ENCODE measurements at regions not wholly inside any gene's neighbourhood (a gene's known extent, or its start where the extent isn't known, plus 50 kb on each side); places are given as distances from the start of the nearest gene placed in this dataset.

- Histone ChIP-seq H3K36me3 (ENCODE audit: control insufficient read depth in 2 of 3, insufficient read depth in 3 of 3, low read length in 3 of 3) (no peaks in the 10 kb centered on the region), H3K27me3 (ENCODE audit: control insufficient read depth, insufficient read depth, low read length) (no peaks in the 10 kb centered on the region), H3K27ac (ENCODE audit: low read depth in 2 of 2, low read length in 2 of 2) (no peak overlapping the region), H3K4me1 (ENCODE audit: control insufficient read depth in 2 of 3, insufficient read depth in 2 of 3, low read depth in 1 of 3, low read length in 3 of 3) (no peaks in the 10 kb centered on the region), H3K9ac (ENCODE audit: low read length in 3 of 3) (no peak overlapping the region), H3K9me3 (ENCODE audit: control insufficient read depth in 2 of 3, insufficient read depth in 1 of 3, low read length in 3 of 3) (no peaks in the 10 kb centered on the region), H3K4me3 (ENCODE audit: low read length in 3 of 3) (no peak overlapping the region)
- DNase-seq (peak in 3 of 5 donors; percentile 5 to 27 (median 12)), FAIRE-seq (no peak)
- intact Hi-C loops (cut with DNase I), result no loop called here
- TF ChIP-seq CTCF (IDR thresholded peaks at IDR 0.05; ENCODE audit: borderline replicate concordance, extremely low read depth, insufficient read depth), result no peak
Measured at GRCh38 chr5:3351581-3352442, 243.8 kb upstream of the IRX1 start.

GRCh38 chr5:3350781-3351180 lies 244.9 kb upstream of the IRX1 start:
- no peak overlapping the region for H3K9ac ChIP-seq (ENCODE audit: low read length in 3 of 3)
- DNase-seq, result peak in 1 of 5 donors; percentile 4
- H3K9me3 ChIP-seq (ENCODE audit: control insufficient read depth in 2 of 3, insufficient read depth in 1 of 3, low read length in 3 of 3), result no peaks in the 10 kb centered on the region
- H3K36me3 ChIP-seq (ENCODE audit: control insufficient read depth in 2 of 3, insufficient read depth in 3 of 3, low read length in 3 of 3), result no peaks in the 10 kb centered on the region
- no peak overlapping the region for H3K4me3 ChIP-seq (ENCODE audit: low read length in 3 of 3)
- H3K27ac ChIP-seq (ENCODE audit: low read depth in 2 of 2, low read length in 2 of 2), result no peak overlapping the region
- intact Hi-C loops (cut with DNase I), result no loop called here
- FAIRE-seq, result no peak
- H3K4me1 ChIP-seq (ENCODE audit: control insufficient read depth in 2 of 3, insufficient read depth in 2 of 3, low read depth in 1 of 3, low read length in 3 of 3), result no peaks in the 10 kb centered on the region
- no peak for TF ChIP-seq CTCF (IDR thresholded peaks at IDR 0.05; ENCODE audit: borderline replicate concordance, extremely low read depth, insufficient read depth)
- no peaks in the 10 kb centered on the region for H3K27me3 ChIP-seq (ENCODE audit: control insufficient read depth, insufficient read depth, low read length)

GRCh38 chr5:3349704-3350565 lies 245.7 kb upstream of the IRX1 start:
- no peak overlapping the region for H3K4me3 ChIP-seq (ENCODE audit: low read length in 3 of 3)
- FAIRE-seq (no peak), DNase-seq (peak in 1 of 5 donors; percentile 9)
- H3K4me1 ChIP-seq (ENCODE audit: control insufficient read depth in 2 of 3, insufficient read depth in 2 of 3, low read depth in 1 of 3, low read length in 3 of 3), result no peaks in the 10 kb centered on the region
- intact Hi-C loops (cut with DNase I), result no loop called here
- H3K36me3 ChIP-seq (ENCODE audit: control insufficient read depth in 2 of 3, insufficient read depth in 3 of 3, low read length in 3 of 3), result no peaks in the 10 kb centered on the region
- no peak for TF ChIP-seq CTCF (IDR thresholded peaks at IDR 0.05; ENCODE audit: borderline replicate concordance, extremely low read depth, insufficient read depth)
- H3K27me3 ChIP-seq (ENCODE audit: control insufficient read depth, insufficient read depth, low read length), result no peaks in the 10 kb centered on the region
- H3K27ac ChIP-seq (ENCODE audit: low read depth in 2 of 2, low read length in 2 of 2), result no peak overlapping the region
- H3K9me3 ChIP-seq (ENCODE audit: control insufficient read depth in 2 of 3, insufficient read depth in 1 of 3, low read length in 3 of 3), result no peaks in the 10 kb centered on the region
- H3K9ac ChIP-seq (ENCODE audit: low read length in 3 of 3), result no peak overlapping the region
